ENCODE measurements at regions not wholly inside any gene's neighbourhood (a gene's known extent, or its start where the extent isn't known, plus 50 kb on each side); places are given as distances from the start of the nearest gene placed in this dataset.

DNA sequence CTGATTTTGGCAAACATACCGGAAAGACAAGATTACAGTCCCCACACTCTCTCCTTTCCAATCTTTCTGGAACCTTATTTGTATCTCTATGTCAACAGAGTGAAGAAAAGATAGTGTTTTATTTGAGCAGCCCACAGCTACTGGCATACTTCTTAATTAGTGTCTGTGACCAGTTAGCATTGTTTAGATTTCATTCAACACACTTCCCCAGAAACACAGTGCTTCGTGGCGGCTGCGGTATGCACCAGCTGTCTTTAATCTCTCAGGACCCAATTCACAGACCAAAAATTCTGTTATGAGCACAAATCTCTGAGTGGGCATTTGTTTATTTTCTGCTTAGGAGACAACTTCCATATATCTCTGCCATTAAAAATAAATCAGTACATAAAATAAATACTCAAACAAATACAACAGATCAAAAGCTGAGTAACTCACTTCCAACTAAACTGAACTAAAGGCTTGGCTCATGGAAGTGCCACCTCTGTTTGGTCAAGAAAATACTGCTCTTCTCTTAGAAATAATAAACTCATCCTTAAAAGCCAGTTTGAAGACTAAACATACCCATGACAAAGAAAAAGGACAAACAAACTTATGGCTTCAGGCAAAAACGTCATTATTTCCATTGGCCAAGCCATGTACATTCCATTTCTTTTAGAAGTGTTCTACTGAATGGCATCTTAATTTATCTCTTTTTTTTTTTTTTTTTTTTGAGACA, 392.4 kb downstream of the TXNL1 start:
- DNase-seq (ENCODE audit: insufficient read length, low spot score) (no peak), FAIRE-seq (no peak)

GRCh38 chr18:56240405-56240804, 398.0 kb downstream of the TXNL1 start:
- DNase-seq (ENCODE audit: insufficient read length, low spot score), result no peak

DNA sequence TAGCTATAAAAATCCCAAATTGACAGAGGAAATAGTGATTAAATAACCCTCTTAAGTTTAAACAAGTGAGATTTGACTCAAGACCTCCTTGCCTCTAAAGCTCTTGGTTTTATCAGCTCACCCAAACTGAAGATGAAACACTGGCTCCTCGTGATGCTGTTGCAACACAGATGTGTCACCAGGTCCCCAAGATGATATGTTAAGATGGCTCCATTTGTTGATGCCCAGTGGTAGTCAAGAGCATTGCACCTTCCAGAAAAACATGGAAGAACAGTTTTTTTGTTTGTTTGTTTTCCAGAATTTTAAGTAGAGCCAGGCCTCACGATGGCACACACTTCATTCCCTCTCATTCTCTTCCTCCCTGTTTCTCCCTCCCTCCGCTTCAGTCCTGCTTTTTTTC, 399.8 kb downstream of the TXNL1 start:
- no peak for FAIRE-seq
- DNase-seq (ENCODE audit: insufficient read length, low spot score), result no peak

More at GRCh38 chr18:56240405-56240804, 398.0 kb downstream of the TXNL1 start:
- FAIRE-seq, result no peak

DNA sequence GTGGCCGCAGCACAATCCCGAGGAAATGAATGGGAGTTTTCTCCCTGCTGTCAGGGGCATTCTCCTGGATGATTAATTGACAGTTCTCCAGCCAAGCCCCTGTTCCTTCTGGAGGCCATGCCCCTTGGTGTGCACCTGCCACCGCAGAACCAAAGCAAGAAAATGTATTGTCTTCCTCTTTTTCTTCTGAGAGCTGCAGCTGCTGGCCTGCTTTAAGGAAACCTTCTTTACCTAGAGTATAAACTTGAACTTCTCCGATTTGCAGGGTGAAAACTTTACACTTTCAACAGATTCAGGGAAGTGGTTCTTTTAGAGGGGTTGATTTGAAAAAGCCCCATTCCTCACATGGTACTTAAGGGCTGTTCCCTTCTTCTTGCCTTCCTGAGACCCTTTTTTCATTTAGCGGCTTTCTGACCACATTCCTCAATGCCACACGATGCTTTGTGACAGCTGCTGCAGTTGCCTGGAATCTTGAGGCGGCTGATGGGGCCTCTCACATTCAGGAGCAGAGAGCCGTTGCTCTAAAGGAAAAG, 402.8 kb downstream of the TXNL1 start:
- DNase-seq (ENCODE audit: insufficient read length, low spot score) (no peak), FAIRE-seq (no peak)

- no peak for FAIRE-seq
- no peak for DNase-seq (ENCODE audit: insufficient read length, low spot score)
Measured at GRCh38 chr18:56235071-56235470, 403.3 kb downstream of the TXNL1 start.

DNA sequence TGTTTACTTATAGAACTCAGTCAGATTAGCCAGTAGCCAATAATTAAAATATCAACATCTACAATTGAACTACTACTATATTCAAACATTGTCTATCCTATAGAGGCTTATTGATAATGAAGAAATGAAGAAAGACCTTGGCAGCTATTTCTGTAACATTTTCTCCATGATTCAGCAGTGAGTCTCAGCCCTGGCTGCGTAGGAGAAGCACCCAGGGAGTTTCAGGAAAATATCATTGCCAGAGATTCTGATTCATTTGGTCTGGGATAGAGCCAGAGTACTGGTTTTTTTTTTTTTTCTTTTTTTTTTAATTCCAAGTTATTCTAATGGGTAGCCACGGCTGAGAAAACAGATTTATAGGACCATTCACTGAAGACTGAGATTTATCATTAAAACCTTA, 404.8 kb downstream of the TXNL1 start:
- FAIRE-seq (no peak), DNase-seq (ENCODE audit: insufficient read length, low spot score) (no peak)

DNA sequence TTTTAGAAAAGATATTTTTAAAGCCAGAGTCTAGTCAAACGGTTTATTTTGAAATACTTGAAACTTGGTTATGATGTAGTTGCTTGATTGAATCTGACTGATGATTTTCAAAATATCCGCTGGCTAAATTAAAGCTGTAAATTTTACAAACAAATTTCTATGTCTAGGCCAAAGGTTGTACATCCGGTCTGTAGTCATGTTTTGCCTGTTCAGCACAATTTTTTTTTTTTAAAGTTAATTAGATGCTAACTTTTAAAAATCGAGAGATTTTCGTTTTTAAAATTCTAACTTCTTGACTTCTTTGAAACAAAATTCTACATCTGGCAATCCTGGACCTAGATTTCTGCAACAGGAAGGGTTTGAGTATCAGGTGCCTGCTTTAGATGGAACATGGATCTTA, 412.4 kb downstream of the TXNL1 start:
- no peak for DNase-seq (ENCODE audit: insufficient read length, low spot score)
- FAIRE-seq, result no peak

DNA sequence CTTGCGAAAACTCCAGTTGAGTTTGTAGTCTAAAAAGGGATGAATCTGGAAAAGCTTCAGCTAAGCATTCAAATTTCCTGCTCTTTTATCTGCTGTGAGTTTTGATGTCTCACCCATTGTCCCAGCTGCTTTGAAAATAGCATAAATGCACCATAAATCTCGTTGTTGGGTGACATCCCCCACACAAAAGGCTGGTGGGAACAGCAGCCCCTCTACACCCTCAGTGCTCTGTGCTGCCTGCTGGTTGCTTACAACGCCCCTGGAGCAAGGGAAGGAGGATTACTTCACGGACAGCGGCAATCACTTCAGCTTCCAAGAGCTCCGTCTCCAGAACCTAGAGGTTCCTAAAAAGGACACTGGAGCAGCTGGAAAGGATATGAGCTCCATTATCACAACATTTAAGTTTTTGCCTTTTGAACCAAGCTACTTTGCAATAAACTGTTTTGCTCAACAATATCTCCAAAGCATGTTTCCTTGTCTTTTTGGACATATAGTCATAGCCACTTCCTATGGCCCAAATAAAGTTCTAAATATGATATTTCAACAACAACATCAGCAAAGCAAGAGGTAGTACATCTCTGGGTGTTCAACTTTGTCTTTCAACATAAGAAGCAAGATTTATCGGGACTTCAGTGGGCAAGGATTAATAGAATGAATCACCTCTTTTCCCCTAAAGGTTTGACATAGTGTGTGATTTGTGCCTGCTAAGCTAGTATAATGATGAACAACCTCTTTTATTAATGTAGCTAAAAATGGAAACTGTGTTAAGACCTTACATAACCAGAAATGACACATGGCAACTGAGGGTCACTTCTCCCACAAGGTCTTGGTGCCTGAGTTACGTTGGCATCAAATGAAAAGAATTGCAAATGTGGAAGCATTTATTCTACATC, 413.5 kb downstream of the TXNL1 start:
- FAIRE-seq (no peak), DNase-seq (ENCODE audit: insufficient read length, low spot score) (no peak)

DNA sequence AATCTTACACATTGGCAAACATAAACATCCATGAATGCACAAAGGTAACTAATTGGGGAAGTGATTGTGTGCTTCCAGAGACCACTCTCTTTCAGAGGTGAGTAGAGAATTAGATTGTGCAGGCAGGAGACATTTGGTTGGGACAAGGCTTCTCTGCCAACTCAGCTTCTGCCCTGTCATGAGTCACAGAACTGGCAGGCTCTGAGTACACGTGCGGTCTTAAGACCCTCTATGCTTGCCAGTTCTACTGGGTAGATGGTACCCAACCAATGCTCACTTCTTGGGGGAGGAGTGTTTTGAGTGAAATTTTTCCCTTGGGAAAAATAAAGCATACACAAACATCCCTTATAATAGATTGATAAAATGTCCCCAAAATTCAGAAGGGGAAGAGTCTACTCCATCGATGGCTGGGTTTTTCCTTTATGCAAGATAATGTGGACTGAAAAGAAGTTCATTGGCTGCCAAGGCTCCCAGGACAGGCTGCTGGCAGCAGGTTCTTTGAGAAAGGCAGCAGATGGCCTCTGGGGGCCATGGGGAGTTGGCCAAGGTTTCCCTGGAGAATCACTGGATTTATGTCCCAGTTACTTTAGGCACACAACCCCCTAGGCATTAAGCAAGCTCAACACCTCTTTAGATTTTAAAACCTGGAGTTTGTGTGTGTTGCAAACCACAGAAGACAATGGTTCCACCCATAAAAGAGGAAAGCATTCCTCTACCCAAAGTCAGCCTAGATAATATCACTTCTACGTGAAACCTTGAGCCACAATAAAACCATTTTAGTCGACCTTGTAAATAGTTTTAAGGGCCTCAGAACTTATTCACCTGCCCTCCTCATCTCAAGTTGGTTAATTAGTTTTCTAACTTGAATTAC, 417.0 kb downstream of the TXNL1 start:
- DNase-seq (ENCODE audit: insufficient read length, low spot score) (no peak), FAIRE-seq (no peak)

DNA sequence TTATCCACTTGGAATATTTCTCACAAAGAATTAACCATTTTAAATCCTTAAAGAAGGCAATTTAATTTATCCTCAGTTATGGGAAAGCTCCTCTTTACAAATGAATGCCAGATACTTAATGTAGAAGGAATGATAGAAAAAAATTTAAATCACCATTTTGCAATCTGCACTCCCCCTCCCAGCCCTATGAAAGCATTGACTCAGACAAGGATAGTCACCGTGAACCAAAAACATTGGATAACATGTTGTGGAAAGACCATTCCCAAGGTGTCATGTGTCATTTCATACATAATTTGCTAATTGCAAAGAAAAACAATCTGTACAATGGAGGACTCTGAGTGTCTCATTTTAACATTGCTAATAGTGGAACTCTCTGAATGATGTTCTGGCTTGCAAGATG, 421.0 kb downstream of the TXNL1 start:
- FAIRE-seq (no peak), DNase-seq (ENCODE audit: insufficient read length, low spot score) (no peak)

DNA sequence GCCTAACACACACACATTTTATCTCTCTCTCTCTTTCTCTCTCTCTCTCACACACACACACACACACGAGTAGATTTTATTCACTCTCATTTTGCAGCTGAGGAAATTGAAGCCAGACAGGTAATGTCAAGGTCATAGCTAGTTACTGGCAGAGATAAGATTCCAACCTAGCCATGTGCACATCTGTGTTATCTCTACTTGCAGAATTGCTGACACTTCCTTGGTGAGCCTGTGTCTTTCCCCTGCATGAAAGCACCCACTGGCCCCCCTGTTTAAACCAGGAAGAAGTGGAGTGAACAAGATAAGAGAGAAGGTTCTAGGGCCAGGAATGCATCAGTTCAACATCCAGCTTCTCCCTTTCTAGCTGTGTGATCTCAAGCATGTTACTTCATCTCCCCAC, 423.7 kb downstream of the TXNL1 start:
- FAIRE-seq (no peak), DNase-seq (ENCODE audit: insufficient read length, low spot score) (no peak)

- FAIRE-seq (no peak), DNase-seq (ENCODE audit: insufficient read length, low spot score) (no peak)
Measured at GRCh38 chr18:56210520-56210919, 427.9 kb downstream of the TXNL1 start.

DNA sequence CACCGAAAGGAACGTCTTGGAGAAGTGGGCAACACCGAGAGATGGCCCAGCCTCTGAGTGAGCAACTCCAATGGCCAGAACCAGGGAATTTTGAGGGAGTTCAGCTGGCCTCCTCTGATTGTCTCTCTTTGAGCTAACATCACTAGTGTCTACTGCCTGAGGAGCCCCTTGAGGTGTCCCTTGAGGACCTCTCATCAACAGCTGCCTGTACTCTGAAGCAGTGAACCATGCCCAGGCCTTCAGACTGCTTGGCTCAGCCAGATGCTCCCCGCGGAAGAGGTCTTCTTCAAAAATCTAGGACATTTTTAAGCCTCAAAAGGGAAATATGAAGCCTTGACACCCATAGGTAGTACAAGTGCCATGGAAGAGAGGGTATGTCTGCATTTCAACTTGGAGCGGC, 430.4 kb downstream of the TXNL1 start:
- FAIRE-seq (no peak), DNase-seq (ENCODE audit: insufficient read length, low spot score) (no peak)

DNA sequence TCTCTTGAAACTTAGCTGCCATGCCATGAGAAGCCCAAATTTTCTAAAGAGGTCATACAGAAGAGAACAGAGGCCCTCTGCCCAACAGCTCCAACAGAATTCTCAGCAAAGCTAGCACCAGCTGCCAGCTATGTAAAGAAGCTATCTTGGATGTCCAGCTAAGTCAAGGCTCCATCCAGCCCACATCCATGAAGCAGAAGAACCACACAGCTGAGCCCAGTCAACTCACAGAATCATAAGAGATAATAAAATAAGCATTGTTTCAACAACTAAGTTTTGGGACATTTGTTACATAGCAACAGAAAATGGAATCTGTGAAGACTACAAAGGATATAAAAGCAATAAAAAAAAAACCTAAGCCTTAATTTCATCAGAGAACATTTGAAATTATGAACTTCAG, 434.3 kb downstream of the TXNL1 start:
- FAIRE-seq, result no peak
- no peak for DNase-seq (ENCODE audit: insufficient read length, low spot score)

DNA sequence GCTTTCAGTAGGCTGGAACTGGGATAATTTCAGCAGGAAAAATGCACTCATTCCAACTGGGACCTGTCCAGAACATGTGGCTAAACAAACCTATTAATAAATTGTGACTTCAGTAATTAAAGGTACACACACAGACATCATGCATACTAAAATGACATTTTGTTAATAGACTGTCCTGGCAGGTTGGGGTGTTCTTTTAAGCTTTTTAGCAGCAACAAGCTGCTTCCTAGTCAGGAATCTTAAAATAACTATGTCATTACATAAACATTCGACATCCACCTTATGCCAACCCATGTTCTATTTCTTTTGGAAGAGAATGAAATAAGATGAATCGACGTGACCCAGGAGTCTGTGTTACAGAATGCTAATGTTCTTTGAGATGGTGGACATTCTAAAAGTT, 435.7 kb downstream of the TXNL1 start:
- no peak for FAIRE-seq
- no peak for DNase-seq (ENCODE audit: insufficient read length, low spot score)

GRCh38 chr18:56200381-56200911, 437.9 kb downstream of the TXNL1 start:
- DNase-seq (ENCODE audit: insufficient read length, low spot score), result peak; percentile 9

DNA sequence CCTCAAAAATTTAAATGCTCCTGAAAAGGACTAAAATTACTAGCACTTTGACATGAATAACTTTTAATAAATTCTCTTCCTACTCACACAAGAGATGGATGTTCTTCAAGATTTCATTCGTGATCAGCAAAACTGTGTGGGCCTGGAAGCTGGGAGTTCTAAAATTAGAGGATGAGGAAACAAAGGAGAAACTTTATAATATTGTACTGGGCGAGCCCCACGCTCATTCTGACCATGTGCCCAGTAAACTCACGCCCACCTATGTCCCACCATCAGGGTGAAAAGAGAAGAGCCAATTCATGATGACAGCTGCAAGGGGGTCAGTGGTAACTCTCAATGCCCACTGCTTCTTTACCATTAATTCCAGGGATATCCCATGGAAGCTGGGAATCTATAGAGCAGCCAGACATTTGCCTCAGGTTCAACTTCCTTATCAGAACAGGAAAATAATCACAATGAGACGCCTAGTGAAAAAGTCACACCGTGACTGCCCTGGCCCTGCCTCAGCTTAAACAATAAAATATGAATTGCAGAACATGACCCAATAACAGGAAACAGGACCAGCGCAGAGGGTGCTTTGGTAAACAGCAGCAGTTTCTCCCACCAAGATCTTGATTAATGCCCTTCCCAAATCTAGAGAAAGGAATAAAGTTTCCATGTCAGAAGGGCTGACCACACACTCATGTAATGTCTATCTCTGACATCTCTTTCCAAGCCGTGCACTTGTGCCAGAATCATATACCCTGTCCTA, 438.6 kb downstream of the TXNL1 start:
- FAIRE-seq (no peak), DNase-seq (ENCODE audit: insufficient read length, low spot score) (no peak)

More at GRCh38 chr18:56200381-56200911, 437.9 kb downstream of the TXNL1 start:
- FAIRE-seq, result peak; percentile 33

GRCh38 chr18:56197241-56197859, 441.0 kb downstream of the TXNL1 start:
- DNase-seq (ENCODE audit: insufficient read length, low spot score) (no peak), FAIRE-seq (no peak)

DNA sequence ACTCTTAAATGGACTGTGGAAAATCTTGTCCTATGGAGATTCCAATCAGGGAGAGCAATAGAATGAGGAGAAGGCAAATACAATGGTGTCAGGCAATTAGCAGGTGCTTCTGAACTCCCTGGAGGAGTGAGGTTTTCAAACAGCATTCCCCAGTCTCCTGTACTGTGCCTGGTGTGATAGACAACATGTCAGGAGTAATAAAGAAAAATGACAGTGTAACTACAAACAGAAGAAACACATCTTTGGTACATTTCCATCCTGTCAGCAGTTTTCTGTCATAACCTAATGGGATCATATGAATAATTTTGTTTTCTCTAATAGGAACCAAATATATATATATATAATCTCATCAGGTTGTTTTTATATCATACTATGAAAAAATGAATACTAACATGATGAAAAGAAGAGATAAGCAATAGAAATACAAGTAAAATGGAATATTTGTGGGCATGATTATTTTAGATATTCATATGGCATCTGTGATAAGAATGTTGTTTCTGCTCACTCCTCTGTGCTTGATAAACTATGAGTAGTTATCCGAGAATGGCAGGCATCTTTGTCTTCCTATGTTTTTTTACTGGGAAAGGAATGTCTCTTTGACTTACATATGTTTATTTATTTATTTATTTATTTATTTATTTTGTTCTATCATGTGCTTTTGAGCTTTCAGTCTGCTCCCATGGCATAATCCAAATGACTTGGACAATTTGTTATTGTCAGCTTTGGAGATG, 441.7 kb downstream of the TXNL1 start:
- no peak for FAIRE-seq
- DNase-seq (ENCODE audit: insufficient read length, low spot score), result no peak

Data from HTR-8/SVneo (cell line).